ENCODE measurements at regions not wholly inside any gene's neighbourhood (a gene's known extent, or its start where the extent isn't known, plus 50 kb on each side); places are given as distances from the start of the nearest gene placed in this dataset.
"Not testable (repeated sequence)": the region's sequence is repeated elsewhere in the genome, so short reads cannot be mapped to it uniquely, and the experiment has no call there.

- TF ChIP-seq CTCF (IDR thresholded peaks at IDR 0.05), result no peak
- Histone ChIP-seq H3K27ac (no peak overlapping the region), H3K27me3 (no peaks in the 10 kb centered on the region), H3K4me1 (no peaks in the 10 kb centered on the region), H3K9me3 (no peaks in the 10 kb centered on the region), H3K36me3 (no peaks in the 10 kb centered on the region), H3K4me3 (no peak overlapping the region)
- ATAC-seq (no peak), DNase-seq (no peak)
- intact Hi-C loops (cut with DNase I), result no loop called here
Observed at GRCh38 chr9:17888066-17888465, 309.2 kb downstream of the SH3GL2 start.

- DNase-seq; intact Hi-C loops (cut with DNase I); H3K4me3 ChIP-seq; ATAC-seq; H3K4me1 ChIP-seq; H3K27ac ChIP-seq; H3K27me3 ChIP-seq; H3K36me3 ChIP-seq; H3K9me3 ChIP-seq: not testable (repeated sequence)
Observed at GRCh38 chr9:17888964-17889363, 310.1 kb downstream of the SH3GL2 start.

- DNase-seq (no peak), ATAC-seq (no peak)
- Histone ChIP-seq H3K36me3 (no peaks in the 10 kb centered on the region), H3K27me3 (no peaks in the 10 kb centered on the region), H3K4me3 (no peak overlapping the region), H3K27ac (no peak overlapping the region), H3K4me1 (no peaks in the 10 kb centered on the region), H3K9me3 (no peaks in the 10 kb centered on the region)
- intact Hi-C loops (cut with DNase I), result no loop called here
- TF ChIP-seq CTCF (IDR thresholded peaks at IDR 0.05), result no peak
Observed at GRCh38 chr9:17894501-17895160, 315.8 kb downstream of the SH3GL2 start.

- no peak for DNase-seq
- no peak for TF ChIP-seq CTCF (IDR thresholded peaks at IDR 0.05)
Observed at GRCh38 chr9:17900606-17901005, 321.7 kb downstream of the SH3GL2 start.

GRCh38 chr9:17905366-17905765, 326.5 kb downstream of the SH3GL2 start:
- ATAC-seq (no peak), DNase-seq (no peak)
- Histone ChIP-seq H3K4me1 (no peaks in the 10 kb centered on the region), H3K27ac (no peak overlapping the region), H3K27me3 (peaks cover 32 to 44% of the 10 kb centered on the region in 2 donors), H3K4me3 (no peak overlapping the region), H3K9me3 (no peaks in the 10 kb centered on the region), H3K36me3 (no peaks in the 10 kb centered on the region)
- intact Hi-C loops (cut with DNase I), result no loop called here
- TF ChIP-seq CTCF (IDR thresholded peaks at IDR 0.05), result no peak

More at GRCh38 chr9:17900606-17901005, 321.7 kb downstream of the SH3GL2 start:
- ATAC-seq, result no peak
- no peak overlapping the region for H3K4me3 ChIP-seq
- peaks cover 11 to 15% of the 10 kb centered on the region in 2 donors for H3K27me3 ChIP-seq
- no peaks in the 10 kb centered on the region for H3K9me3 ChIP-seq
- intact Hi-C loops (cut with DNase I), result no loop called here
- no peaks in the 10 kb centered on the region for H3K4me1 ChIP-seq
- H3K36me3 ChIP-seq, result no peaks in the 10 kb centered on the region
- H3K27ac ChIP-seq, result no peak overlapping the region

- no peaks in the 10 kb centered on the region for H3K36me3 ChIP-seq
- no peak for TF ChIP-seq CTCF (IDR thresholded peaks at IDR 0.05)
- H3K27ac ChIP-seq, result no peak overlapping the region
- no peak for DNase-seq
- H3K27me3 ChIP-seq, result peaks cover 32 to 44% of the 10 kb centered on the region in 2 donors
- no peaks in the 10 kb centered on the region for H3K4me1 ChIP-seq
- H3K4me3 ChIP-seq, result no peak overlapping the region
- no peak for ATAC-seq
- intact Hi-C loops (cut with DNase I), result no loop called here
- no peaks in the 10 kb centered on the region for H3K9me3 ChIP-seq
Observed at GRCh38 chr9:17905781-17906175, 326.9 kb downstream of the SH3GL2 start.

Data from left lung (tissue), 4 donors.